ENCODE measurements at regions not wholly inside any gene's neighbourhood (a gene's known extent, or its start where the extent isn't known, plus 50 kb on each side); places are given as distances from the start of the nearest gene placed in this dataset.

GRCh38 chr4:36638273-36638811 lies 356.9 kb downstream of the DTHD1 start:
- Mint-ChIP-seq H3K4me1 (ENCODE audit: low read depth) (no peaks in the 10 kb centered on the region), H3K9me3 (no peaks in the 10 kb centered on the region), H3K27ac (no peak overlapping the region), H3K27me3 (ENCODE audit: insufficient read depth) (no peaks in the 10 kb centered on the region), H3K36me3 (ENCODE audit: low read depth) (no peaks in the 10 kb centered on the region), H3K4me3 (no peak overlapping the region)
- intact Hi-C loops (cut with micrococcal nuclease), result no loop called here
- DNase-seq (ENCODE audit: low spot score), result no peak

DNA sequence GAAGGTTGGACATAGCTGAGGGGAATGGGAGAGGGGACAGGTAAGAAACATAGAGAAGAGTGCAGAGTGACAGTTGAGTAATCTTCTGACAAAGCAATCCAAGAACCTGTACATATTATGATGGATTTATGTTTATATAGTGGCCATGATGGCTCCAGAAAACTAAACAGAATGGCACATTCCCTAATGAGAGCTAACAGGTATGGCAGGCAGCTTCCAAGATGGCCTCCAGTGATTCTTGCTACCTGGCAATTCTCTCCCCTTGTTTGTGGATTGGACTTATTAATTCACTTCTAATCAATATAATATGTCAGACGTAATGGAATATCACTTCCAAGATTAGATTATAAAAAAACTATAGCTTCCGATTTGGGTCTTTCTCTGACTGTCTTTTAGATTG lies 359.5 kb downstream of the DTHD1 start:
- no peaks in the 10 kb centered on the region for H3K36me3 Mint-ChIP-seq (ENCODE audit: low read depth)
- intact Hi-C loops (cut with micrococcal nuclease), result no loop called here
- no peak overlapping the region for H3K27ac Mint-ChIP-seq
- H3K27me3 Mint-ChIP-seq (ENCODE audit: insufficient read depth), result peaks cover 3% of the 10 kb centered on the region
- H3K4me1 Mint-ChIP-seq (ENCODE audit: low read depth), result no peaks in the 10 kb centered on the region
- H3K9me3 Mint-ChIP-seq, result no peaks in the 10 kb centered on the region
- no peak overlapping the region for H3K4me3 Mint-ChIP-seq
- no peak for DNase-seq (ENCODE audit: low spot score)

GRCh38 chr4:36651253-36651652 lies 369.8 kb downstream of the DTHD1 start:
- H3K27me3 Mint-ChIP-seq (ENCODE audit: insufficient read depth), result no peaks in the 10 kb centered on the region
- no peak overlapping the region for H3K4me3 Mint-ChIP-seq
- intact Hi-C loops (cut with micrococcal nuclease), result no loop called here
- DNase-seq (ENCODE audit: low spot score), result no peak
- no peaks in the 10 kb centered on the region for H3K9me3 Mint-ChIP-seq
- H3K4me1 Mint-ChIP-seq (ENCODE audit: low read depth), result peaks cover 7% of the 10 kb centered on the region
- no peak overlapping the region for H3K27ac Mint-ChIP-seq
- no peaks in the 10 kb centered on the region for H3K36me3 Mint-ChIP-seq (ENCODE audit: low read depth)

- Mint-ChIP-seq H3K36me3 (ENCODE audit: low read depth) (no peaks in the 10 kb centered on the region), H3K4me1 (ENCODE audit: low read depth) (peaks cover 7% of the 10 kb centered on the region), H3K27ac (no peak overlapping the region), H3K27me3 (ENCODE audit: insufficient read depth) (no peaks in the 10 kb centered on the region), H3K4me3 (no peak overlapping the region), H3K9me3 (no peaks in the 10 kb centered on the region)
- intact Hi-C loops (cut with micrococcal nuclease), result no loop called here
- no peak for DNase-seq (ENCODE audit: low spot score)
Measured at GRCh38 chr4:36652857-36653256, 371.4 kb downstream of the DTHD1 start.

DNA sequence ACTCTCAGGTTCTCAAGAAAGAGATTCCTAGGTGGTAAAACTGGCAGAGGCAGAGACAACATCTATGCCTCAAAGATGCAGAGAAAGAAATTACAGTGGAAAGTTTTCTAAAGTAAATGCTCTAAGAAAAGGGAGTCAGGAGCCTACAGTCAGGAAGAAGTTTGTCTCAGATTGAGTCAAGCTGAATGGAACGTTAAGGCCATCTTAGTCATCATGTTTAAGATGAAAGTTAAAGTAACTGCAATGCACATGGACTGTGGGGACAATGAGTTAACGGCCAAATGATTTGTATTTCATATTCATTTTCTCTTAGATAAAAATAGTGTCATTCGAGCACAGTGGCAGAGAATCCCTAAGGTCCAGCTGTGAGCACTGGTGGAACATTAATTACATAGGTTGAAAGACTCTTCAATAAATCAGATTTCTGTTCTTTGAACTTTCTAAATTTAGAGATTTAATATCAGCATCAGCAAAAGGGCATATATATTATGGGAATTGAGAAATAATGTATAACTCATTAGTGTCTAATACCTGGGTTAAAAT lies 384.6 kb downstream of the DTHD1 start:
- intact Hi-C loops (cut with micrococcal nuclease), result no loop called here

DNA sequence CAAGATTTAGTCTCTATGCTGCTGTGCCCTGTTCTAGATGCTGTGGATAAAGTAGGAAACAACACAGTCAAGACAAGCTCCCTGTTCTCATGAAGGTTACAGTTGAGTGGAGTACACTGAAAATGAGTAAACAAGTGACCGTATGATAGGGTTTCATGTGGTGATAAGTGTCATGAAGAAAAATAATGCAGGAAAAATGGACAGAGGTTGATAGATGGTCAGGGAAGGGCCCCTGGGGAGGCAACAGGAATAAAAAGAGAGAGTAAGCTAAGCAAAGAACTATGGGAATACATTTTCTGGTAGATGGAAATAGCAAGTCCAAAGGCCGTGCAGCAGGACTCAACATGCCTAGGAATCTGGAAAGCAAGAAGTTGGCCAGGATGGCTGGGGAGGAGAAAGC lies 394.0 kb downstream of the DTHD1 start:
- Mint-ChIP-seq H3K27me3 (ENCODE audit: insufficient read depth) (peaks cover 2% of the 10 kb centered on the region), H3K36me3 (ENCODE audit: low read depth) (no peaks in the 10 kb centered on the region), H3K4me3 (no peak overlapping the region), H3K4me1 (ENCODE audit: low read depth) (no peaks in the 10 kb centered on the region), H3K9me3 (no peaks in the 10 kb centered on the region), H3K27ac (no peak overlapping the region)
- no peak for DNase-seq (ENCODE audit: low spot score)
- intact Hi-C loops (cut with micrococcal nuclease), result no loop called here

More for the DNA sequence above, 384.6 kb downstream of the DTHD1 start:
- Mint-ChIP-seq H3K9me3 (no peaks in the 10 kb centered on the region), H3K27ac (no peak overlapping the region), H3K27me3 (ENCODE audit: insufficient read depth) (peaks cover 1% of the 10 kb centered on the region), H3K36me3 (ENCODE audit: low read depth) (no peaks in the 10 kb centered on the region), H3K4me3 (no peak overlapping the region), H3K4me1 (ENCODE audit: low read depth) (no peaks in the 10 kb centered on the region)
- no peak for DNase-seq (ENCODE audit: low spot score)

- Mint-ChIP-seq H3K4me3 (no peak overlapping the region), H3K27me3 (ENCODE audit: insufficient read depth) (no peaks in the 10 kb centered on the region), H3K9me3 (no peaks in the 10 kb centered on the region), H3K4me1 (ENCODE audit: low read depth) (no peaks in the 10 kb centered on the region), H3K36me3 (ENCODE audit: low read depth) (no peaks in the 10 kb centered on the region), H3K27ac (no peak overlapping the region)
- DNase-seq (ENCODE audit: low spot score), result no peak
- intact Hi-C loops (cut with micrococcal nuclease), result no loop called here
Measured at GRCh38 chr4:36676139-36677050, 395.0 kb downstream of the DTHD1 start.

- Mint-ChIP-seq H3K4me1 (ENCODE audit: low read depth) (no peaks in the 10 kb centered on the region), H3K27ac (no peak overlapping the region), H3K4me3 (no peak overlapping the region), H3K27me3 (ENCODE audit: insufficient read depth) (no peaks in the 10 kb centered on the region), H3K36me3 (ENCODE audit: low read depth) (no peaks in the 10 kb centered on the region), H3K9me3 (no peaks in the 10 kb centered on the region)
- intact Hi-C loops (cut with micrococcal nuclease), result no loop called here
- no peak for DNase-seq (ENCODE audit: low spot score)
Measured at GRCh38 chr4:36677112-36677511, 395.7 kb downstream of the DTHD1 start.

DNA sequence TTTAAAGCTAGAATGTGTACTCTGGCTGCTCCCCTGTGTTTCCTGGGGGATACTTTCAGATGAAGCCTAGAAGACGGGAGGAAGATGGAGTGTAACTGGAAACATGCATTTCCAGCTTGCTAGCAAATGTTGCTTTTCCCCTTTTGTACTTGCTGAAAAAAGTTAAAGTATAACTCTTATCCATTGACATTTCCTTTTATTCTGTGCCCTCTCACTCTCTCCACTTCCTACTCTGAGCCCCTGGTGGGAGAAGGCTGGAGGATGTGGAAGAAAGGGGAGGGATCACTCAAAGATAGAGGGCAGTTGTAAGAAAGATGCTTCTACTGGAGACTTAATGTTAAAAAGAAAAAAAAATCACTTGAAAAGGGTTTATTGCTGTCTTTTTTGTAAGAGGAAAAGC lies 396.5 kb downstream of the DTHD1 start:
- no peak overlapping the region for H3K27ac Mint-ChIP-seq
- no peaks in the 10 kb centered on the region for H3K27me3 Mint-ChIP-seq (ENCODE audit: insufficient read depth)
- H3K9me3 Mint-ChIP-seq, result no peaks in the 10 kb centered on the region
- H3K4me3 Mint-ChIP-seq, result no peak overlapping the region
- intact Hi-C loops (cut with micrococcal nuclease), result no loop called here
- no peaks in the 10 kb centered on the region for H3K36me3 Mint-ChIP-seq (ENCODE audit: low read depth)
- no peak for DNase-seq (ENCODE audit: low spot score)
- H3K4me1 Mint-ChIP-seq (ENCODE audit: low read depth), result no peaks in the 10 kb centered on the region

GRCh38 chr4:36687681-36688080 lies 406.3 kb downstream of the DTHD1 start:
- no peaks in the 10 kb centered on the region for H3K27me3 Mint-ChIP-seq (ENCODE audit: insufficient read depth)
- no peak for DNase-seq (ENCODE audit: low spot score)
- intact Hi-C loops (cut with micrococcal nuclease), result no loop called here
- no peaks in the 10 kb centered on the region for H3K4me1 Mint-ChIP-seq (ENCODE audit: low read depth)
- H3K36me3 Mint-ChIP-seq (ENCODE audit: low read depth), result no peaks in the 10 kb centered on the region
- H3K4me3 Mint-ChIP-seq, result no peak overlapping the region
- no peaks in the 10 kb centered on the region for H3K9me3 Mint-ChIP-seq
- H3K27ac Mint-ChIP-seq, result no peak overlapping the region

GRCh38 chr4:36692586-36692985 lies 411.2 kb downstream of the DTHD1 start:
- Mint-ChIP-seq H3K36me3 (ENCODE audit: low read depth) (no peaks in the 10 kb centered on the region), H3K9me3 (no peaks in the 10 kb centered on the region), H3K27me3 (ENCODE audit: insufficient read depth) (no peaks in the 10 kb centered on the region), H3K27ac (no peak overlapping the region), H3K4me3 (no peak overlapping the region), H3K4me1 (ENCODE audit: low read depth) (no peaks in the 10 kb centered on the region)
- DNase-seq (ENCODE audit: low spot score), result no peak
- intact Hi-C loops (cut with micrococcal nuclease), result no loop called here

DNA sequence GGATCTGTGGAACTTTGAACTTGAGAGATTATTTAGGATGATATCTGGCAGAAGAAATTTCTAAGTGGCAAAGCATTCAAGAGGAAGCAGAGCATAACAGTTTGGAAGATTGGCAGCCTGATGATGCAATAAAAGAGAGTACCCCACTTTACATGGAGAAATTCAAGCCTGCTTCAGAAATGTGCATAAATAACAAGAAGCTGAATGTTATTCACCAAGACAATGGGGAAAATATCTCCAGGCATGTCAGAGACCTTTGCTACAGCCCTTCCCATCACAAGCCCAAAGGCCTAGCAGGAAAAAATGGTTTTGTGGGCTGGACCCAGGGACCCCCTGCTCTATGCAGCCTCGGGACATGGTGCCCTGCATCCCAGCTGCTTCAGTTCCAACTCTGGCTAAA lies 420.8 kb downstream of the DTHD1 start:
- no peaks in the 10 kb centered on the region for H3K36me3 Mint-ChIP-seq (ENCODE audit: low read depth)
- no peak for DNase-seq (ENCODE audit: low spot score)
- H3K27me3 Mint-ChIP-seq (ENCODE audit: insufficient read depth), result no peaks in the 10 kb centered on the region
- no peaks in the 10 kb centered on the region for H3K4me1 Mint-ChIP-seq (ENCODE audit: low read depth)
- no peaks in the 10 kb centered on the region for H3K9me3 Mint-ChIP-seq
- H3K4me3 Mint-ChIP-seq, result no peak overlapping the region
- H3K27ac Mint-ChIP-seq, result no peak overlapping the region
- intact Hi-C loops (cut with micrococcal nuclease), result no loop called here

GRCh38 chr4:36704289-36704688 lies 422.9 kb downstream of the DTHD1 start:
- H3K9me3 Mint-ChIP-seq, result no peaks in the 10 kb centered on the region
- no peak overlapping the region for H3K27ac Mint-ChIP-seq
- DNase-seq (ENCODE audit: low spot score), result no peak
- no peaks in the 10 kb centered on the region for H3K27me3 Mint-ChIP-seq (ENCODE audit: insufficient read depth)
- no peak overlapping the region for H3K4me3 Mint-ChIP-seq
- H3K36me3 Mint-ChIP-seq (ENCODE audit: low read depth), result no peaks in the 10 kb centered on the region
- no peaks in the 10 kb centered on the region for H3K4me1 Mint-ChIP-seq (ENCODE audit: low read depth)
- intact Hi-C loops (cut with micrococcal nuclease), result no loop called here
